Cardiac muscle cell (in vitro differentiated cells and primary cell): ENCODE measurements at regions not wholly inside any gene's neighbourhood (a gene's known extent, or its start where the extent isn't known, plus 50 kb on each side); places are given as distances from the start of the nearest gene placed in this dataset.

Source experiments
- DNase-seq, 2 donors: peaks; one replicate each; pipeline versions ENCODE4 v3.0.0 to v3.0.0-alpha.2; 2010 to 2017; ENCODE audit warnings: low read depth in 1 of 2, low spot score in 1 of 2
- H3K27ac ChIP-seq: fragments of 200-600 bp; sonication (generic); 2 replicates; pipeline ENCODE4 v1.5.1; 2016
- H3K27me3 ChIP-seq: fragments of 200-600 bp; sonication (generic); 2 replicates; pipeline ENCODE4 v1.6.0; 2016; ENCODE audit warnings: control low read depth
- H3K36me3 ChIP-seq: fragments of 200-600 bp; sonication (generic); 2 replicates; pipeline ENCODE4 v1.5.1; 2016; ENCODE audit warnings: control low read depth
- H3K4me1 ChIP-seq: fragments of 200-600 bp; sonication (generic); 2 replicates; pipeline ENCODE4 v1.8.1; 2017; ENCODE audit warnings: low read depth, mild to moderate bottlenecking, mixed run types
- H3K4me3 ChIP-seq: fragments of 200-600 bp; sonication (generic); 2 replicates; pipeline ENCODE4 v1.5.1; 2016; ENCODE audit warnings: mild to moderate bottlenecking
- H3K9me3 ChIP-seq: fragments of 200-600 bp; sonication (generic); 2 replicates; pipeline ENCODE4 v1.5.1; 2017; ENCODE audit warnings: low read depth, mild to moderate bottlenecking, control low read depth
- TF ChIP-seq, protein P1 (sequence below): IDR thresholded peaks from 2 replicates; pipeline ENCODE4 v1.5.1; 2012; ENCODE audit warnings: low read depth, mild to moderate bottlenecking, low read length

GRCh38 chr5:8585230-8586018 lies 716.5 kb downstream of the MTRR start:
- Histone ChIP-seq H3K36me3 (no peaks in the 10 kb centered on the region), H3K4me3 (no peak overlapping the region), H3K27ac (no peak overlapping the region), H3K4me1 (no peaks in the 10 kb centered on the region), H3K9me3 (no peaks in the 10 kb centered on the region), H3K27me3 (peaks cover 20% of the 10 kb centered on the region)
- no peak for DNase-seq
- TF ChIP-seq, protein P1, sequence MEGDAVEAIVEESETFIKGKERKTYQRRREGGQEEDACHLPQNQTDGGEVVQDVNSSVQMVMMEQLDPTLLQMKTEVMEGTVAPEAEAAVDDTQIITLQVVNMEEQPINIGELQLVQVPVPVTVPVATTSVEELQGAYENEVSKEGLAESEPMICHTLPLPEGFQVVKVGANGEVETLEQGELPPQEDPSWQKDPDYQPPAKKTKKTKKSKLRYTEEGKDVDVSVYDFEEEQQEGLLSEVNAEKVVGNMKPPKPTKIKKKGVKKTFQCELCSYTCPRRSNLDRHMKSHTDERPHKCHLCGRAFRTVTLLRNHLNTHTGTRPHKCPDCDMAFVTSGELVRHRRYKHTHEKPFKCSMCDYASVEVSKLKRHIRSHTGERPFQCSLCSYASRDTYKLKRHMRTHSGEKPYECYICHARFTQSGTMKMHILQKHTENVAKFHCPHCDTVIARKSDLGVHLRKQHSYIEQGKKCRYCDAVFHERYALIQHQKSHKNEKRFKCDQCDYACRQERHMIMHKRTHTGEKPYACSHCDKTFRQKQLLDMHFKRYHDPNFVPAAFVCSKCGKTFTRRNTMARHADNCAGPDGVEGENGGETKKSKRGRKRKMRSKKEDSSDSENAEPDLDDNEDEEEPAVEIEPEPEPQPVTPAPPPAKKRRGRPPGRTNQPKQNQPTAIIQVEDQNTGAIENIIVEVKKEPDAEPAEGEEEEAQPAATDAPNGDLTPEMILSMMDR = no peak

DNA sequence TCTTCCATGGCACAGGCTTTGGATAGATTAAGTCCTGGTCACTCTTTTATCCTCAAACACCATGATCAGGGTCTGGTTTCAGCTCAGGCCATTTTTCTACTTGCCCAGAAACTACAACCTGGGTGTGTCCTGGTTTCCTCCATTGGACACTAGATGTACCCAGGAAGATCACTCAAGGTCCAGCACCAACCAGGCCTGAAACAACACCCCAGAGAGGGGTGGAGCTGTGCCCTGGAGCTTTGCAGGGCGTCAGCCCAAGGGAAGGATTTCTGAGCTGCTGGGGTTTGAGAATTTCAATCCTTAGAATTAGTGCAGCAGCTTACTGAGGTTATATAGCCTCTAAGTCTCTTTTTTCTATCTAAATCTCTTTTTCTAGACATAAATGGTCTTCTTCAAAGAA lies 722.0 kb downstream of the MTRR start:
- no peak for DNase-seq
- H3K27me3 ChIP-seq = no peaks in the 10 kb centered on the region
- no peaks in the 10 kb centered on the region for H3K36me3 ChIP-seq
- H3K4me3 ChIP-seq = no peak overlapping the region
- no peak overlapping the region for H3K27ac ChIP-seq
- TF ChIP-seq, protein P1 = no peak
- peaks cover 10% of the 10 kb centered on the region for H3K4me1 ChIP-seq
- no peaks in the 10 kb centered on the region for H3K9me3 ChIP-seq

GRCh38 chr5:8598356-8598755 lies 729.4 kb downstream of the MTRR start:
- H3K4me1 ChIP-seq = peaks cover 7% of the 10 kb centered on the region
- no peaks in the 10 kb centered on the region for H3K36me3 ChIP-seq
- peaks cover 47% of the 10 kb centered on the region for H3K27me3 ChIP-seq
- no peaks in the 10 kb centered on the region for H3K9me3 ChIP-seq
- no peak overlapping the region for H3K27ac ChIP-seq
- DNase-seq = no peak
- H3K4me3 ChIP-seq = no peak overlapping the region
- TF ChIP-seq, protein P1 = no peak

DNA sequence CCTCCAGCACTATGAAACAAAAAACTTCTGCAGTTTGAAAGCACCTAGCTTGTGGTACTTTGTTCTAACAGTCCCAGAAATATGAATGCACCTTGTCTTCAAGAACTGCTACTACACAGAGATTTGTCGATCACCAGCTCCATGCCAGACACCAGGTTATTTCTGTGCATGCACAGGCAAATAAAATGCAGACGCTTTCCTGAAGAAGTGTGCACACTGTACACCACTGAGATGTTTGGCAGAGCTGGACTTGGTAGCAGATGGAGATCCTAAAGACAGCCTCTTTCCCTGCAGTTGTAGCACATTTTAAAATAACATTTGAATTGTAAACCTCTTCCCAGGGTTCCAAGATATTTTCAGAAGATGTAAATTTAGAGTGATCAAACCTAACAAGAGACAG lies 730.0 kb downstream of the MTRR start:
- Histone ChIP-seq H3K4me3 (no peak overlapping the region), H3K36me3 (no peaks in the 10 kb centered on the region), H3K27ac (no peak overlapping the region), H3K27me3 (peaks cover 52% of the 10 kb centered on the region), H3K4me1 (peaks cover under 1% of the 10 kb centered on the region), H3K9me3 (no peaks in the 10 kb centered on the region)
- TF ChIP-seq, protein P1 = no peak
- DNase-seq = no peak

- TF ChIP-seq, protein P1 = no peak
- Histone ChIP-seq H3K36me3 (no peaks in the 10 kb centered on the region), H3K4me3 (no peak overlapping the region), H3K27ac (no peak overlapping the region), H3K9me3 (no peaks in the 10 kb centered on the region), H3K27me3 (peaks cover 56% of the 10 kb centered on the region), H3K4me1 (no peaks in the 10 kb centered on the region)
- peak in 1 of 2 donors; percentile 11 for DNase-seq
Observed at GRCh38 chr5:8600843-8601242, 731.9 kb downstream of the MTRR start.
